Right renal pelvis (tissue), 4 donors: ENCODE measurements at regions not wholly inside any gene's neighbourhood (a gene's known extent, or its start where the extent isn't known, plus 50 kb on each side); places are given as distances from the start of the nearest gene placed in this dataset.
"Not testable (repeated sequence)": the region's sequence is repeated elsewhere in the genome, so short reads cannot be mapped to it uniquely, and the experiment has no call there.

Source experiments
- DNase-seq, 4 donors: peaks; one replicate each; pipeline ENCODE4 v3.0.0-alpha.2; 2013; ENCODE audit warnings: low read depth in 4 of 4, low spot score in 3 of 4, missing footprints in 1 of 4

DNA sequence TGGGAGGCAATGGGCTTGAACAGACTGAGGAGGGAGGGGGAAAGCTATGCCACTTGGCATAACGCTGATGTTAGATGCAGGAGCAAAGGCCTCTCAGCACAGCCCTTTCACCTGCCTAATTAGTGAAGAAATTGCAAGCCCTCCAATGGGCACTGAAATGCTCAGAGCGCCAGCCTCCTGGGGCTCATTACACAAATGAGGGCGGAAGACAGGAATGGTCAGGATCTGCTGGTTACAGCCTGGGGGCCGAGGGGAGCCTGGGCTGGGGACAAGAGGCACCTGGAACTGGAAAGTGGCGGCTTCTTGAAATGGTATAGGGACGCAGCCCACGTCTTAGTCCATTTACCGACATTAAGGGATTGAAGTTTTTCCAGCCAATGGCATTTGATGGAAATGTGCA is 50.2 kb upstream of the PLET1 start:
- no peak for DNase-seq

GRCh38 chr11:112315057-112315720 is 54.5 kb upstream of the PLET1 start:
- no peak for DNase-seq

- no peak for DNase-seq
These were observed 55.4 kb upstream of the PLET1 start for GRCh38 chr11:112315861-112316739.

GRCh38 chr11:112316971-112317370 is 56.3 kb upstream of the PLET1 start:
- DNase-seq, result no peak

DNA sequence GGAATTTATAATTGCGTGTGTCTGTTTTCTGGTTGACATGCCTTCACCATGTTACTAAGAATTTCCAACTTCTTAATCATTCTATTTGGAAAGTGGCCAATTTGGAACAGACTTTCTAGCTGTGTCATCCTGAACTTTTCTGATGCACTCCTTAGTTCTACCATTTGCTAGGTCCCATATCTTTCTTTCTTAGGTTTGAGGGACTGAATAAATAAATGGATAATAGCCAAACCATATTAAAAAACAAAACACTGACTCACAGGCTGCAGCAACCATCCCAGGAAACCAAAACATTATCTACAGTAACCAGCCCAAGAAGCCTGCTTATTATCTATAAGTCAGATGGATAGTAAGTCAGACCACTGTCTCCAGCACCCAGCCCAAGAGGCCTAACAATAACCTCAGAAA is 57.5 kb upstream of the PLET1 start:
- no peak for DNase-seq

- no peak for DNase-seq
These were observed 58.0 kb upstream of the PLET1 start for GRCh38 chr11:112318661-112319060.

- peak in 3 of 4 donors; percentile 23 to 47 (median 35) for DNase-seq
These were observed 60.0 kb upstream of the PLET1 start for GRCh38 chr11:112320668-112321067.

DNA sequence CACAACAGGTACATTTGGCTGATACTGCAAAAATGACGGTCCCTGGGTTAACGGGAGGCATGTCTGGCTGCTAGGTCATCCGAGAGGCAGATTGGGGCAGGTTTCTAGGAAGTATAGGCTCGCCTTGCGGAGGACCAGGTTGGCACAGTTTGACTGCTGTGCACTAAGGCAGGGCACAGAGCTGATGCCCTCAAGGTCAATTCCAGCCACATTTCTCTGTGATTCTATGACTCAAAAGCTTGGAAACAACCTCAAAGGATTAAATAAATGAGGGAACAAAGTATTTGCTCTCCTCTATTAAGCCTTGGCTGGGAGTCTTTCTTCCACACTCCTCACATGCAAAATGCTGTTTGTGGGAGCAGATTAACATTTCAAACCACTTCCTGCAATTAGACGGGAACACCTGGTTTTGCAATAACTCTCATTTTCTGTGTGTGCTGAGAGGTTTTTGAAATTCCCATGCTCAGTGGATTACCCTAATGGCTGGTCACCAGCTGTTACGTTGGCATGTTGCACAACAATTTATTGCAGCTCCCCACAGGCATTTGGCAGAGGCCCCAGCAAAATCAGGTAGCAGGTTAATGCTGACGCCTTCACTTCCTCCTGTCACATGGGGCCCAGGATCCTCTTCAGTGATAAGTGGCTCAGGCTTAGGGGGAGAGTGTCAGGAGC is 61.0 kb upstream of the PLET1 start:
- DNase-seq, result peak in 1 of 4 donors; percentile 38

- no peak for DNase-seq
These were observed 61.6 kb upstream of the PLET1 start for GRCh38 chr11:112322173-112322790.

GRCh38 chr11:112334381-112334780 is 73.7 kb upstream of the PLET1 start:
- DNase-seq, result no peak

- no peak for DNase-seq
These were observed 75.8 kb upstream of the PLET1 start for GRCh38 chr11:112336356-112336886.

- DNase-seq, result no peak
These were observed 78.9 kb upstream of the PLET1 start for GRCh38 chr11:112339566-112339965.

DNA sequence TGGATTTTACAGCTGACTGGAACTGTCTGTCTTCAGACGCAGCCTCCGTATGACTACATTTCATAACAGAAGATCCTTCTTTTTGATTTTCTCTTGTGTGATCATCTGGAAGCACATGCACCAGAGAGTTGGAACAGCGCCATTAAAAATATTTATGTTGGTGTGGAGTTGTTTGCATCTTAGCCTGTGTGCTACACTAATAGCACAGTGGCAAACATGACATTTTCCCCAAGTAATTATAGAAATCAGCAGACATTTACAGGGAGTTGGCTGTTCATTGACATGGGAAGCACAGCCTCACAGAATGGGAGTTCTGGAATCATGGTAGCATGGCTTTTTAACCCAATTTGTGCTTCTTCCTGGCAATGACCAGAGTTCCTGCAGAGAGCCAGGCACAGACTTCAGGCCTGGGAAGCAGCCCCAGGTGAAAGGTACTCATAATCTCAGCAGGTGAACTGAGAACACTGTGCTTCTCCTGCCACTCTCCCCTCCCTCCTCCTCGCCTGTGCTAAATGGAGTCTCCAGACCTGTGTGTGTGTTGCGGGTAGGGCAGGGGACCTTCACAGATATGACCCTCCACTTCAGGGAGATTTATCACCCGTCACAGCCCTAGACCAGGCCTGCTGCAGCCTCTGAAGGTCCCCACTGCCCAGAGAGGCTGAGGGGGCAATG is 82.8 kb upstream of the PLET1 start:
- DNase-seq, result peak in 2 of 4 donors; percentile 23 to 38

DNA sequence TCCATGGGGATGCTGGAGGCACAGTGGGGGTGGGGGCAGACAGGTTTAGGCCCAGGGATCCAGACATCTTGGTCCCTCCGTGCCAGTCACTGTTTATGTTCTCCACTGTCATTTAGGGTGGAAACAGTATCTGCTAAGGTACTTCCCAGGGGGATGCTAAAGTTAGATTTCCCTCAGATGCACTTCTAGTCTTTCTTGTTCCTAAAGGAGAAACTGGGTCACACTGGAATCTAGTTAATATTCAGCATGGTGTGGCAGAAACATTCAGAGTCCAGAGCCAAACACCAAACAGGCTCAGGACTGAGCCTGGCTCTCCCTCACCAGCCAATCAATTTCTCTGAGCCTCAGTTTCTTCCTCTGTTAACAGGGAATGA is 83.4 kb upstream of the PLET1 start:
- DNase-seq, result no peak

DNA sequence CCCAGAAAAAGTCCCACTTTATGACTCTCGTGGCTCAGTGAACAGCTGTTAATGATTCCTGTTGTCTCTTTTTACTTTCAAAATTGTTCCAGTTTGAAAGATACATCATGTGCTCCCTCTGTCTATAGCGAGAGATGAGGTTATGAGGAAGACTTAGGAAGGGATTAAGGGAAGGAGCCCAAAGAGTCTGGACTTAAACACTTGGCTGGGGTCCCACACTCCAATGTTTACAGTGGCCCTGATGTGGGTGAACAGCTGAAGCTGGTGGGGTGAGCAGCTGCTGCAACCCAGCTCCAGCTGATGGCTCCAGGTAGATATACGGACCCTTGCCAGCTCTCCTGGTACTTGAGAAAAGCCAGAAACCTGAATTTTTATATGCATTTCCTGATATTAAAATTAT is 84.5 kb upstream of the PLET1 start:
- no peak for DNase-seq

DNA sequence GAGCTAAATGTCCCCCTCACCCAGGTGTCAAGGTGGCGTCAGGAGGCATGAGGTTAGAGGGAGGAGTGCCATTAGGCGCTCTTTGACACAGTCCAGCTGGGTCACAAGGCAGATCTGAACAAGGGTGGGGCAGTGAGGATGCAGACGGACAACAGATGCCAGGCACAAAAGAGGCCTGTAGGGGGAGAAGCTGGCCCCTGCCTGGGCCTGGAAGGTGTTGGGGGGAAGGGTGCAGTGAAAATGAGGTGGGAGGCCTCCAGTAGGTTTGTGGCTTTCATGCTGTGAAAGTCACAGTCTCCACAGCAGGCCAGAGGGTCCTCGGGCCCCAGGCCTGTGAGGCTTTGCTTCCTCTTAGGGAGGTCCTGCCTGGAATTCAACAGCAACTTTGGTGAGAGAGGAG is 85.0 kb upstream of the PLET1 start:
- DNase-seq, result no peak

GRCh38 chr11:112346586-112346985 is 85.9 kb upstream of the PLET1 start:
- DNase-seq, result no peak

DNA sequence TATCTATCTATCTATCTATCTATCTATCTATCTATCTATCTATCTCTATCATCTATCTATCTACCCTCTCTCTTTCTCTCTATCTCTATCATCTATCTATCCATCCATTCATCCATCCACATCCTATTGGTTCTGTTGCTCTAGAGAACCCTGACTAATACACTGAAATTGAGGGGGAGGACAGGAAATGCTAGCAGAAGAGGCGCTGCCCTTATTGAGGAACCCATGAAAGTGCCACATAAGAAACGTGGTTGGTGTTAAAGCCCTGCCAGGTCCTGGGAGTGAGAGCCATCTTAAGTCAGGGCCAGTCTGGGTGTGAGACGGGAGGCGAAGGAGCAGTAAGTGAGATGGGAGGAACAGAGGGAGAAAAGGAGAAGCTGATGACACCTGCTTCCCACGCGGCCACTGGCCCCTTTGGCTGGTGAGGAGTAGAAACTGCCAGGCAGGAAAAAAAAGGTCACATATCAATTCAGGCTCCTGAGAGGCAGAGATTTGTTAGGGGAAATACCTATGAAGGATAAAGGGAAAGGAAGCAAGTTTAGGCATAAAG is 87.9 kb upstream of the PLET1 start:
- no peak for DNase-seq

- DNase-seq, result not testable (repeated sequence)
These were observed 90.8 kb upstream of the PLET1 start for GRCh38 chr11:112351423-112351822.

DNA sequence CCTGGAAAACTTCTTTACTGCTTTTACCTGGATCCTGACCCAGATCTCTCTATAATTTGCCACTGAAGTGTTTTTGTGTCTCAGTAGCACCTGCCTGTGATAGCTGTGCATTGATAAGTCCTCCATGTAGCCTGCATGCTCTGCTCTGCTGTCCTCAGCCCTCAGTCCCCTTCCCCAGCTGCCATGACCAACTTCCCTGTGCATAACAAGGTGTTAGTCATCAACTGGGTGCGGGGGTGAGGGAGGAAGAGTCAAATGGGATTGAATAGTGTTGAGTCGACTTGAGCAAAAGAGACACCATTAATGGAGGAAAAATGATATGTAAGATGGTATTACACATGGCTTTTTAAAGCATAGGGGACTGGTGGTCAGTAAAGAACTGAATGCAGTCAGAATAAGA is 92.2 kb upstream of the PLET1 start:
- DNase-seq, result no peak
